CD4-positive, alpha-beta T cell treated with Interferon gamma for 1 hour (primary cell): ENCODE measurements at regions not wholly inside any gene's neighbourhood (a gene's known extent, or its start where the extent isn't known, plus 50 kb on each side); places are given as distances from the start of the nearest gene placed in this dataset.

Experiments used
- DNase-seq: peaks from one replicate; pipeline ENCODE4 v3.0.0-alpha.2; 2020

DNA sequence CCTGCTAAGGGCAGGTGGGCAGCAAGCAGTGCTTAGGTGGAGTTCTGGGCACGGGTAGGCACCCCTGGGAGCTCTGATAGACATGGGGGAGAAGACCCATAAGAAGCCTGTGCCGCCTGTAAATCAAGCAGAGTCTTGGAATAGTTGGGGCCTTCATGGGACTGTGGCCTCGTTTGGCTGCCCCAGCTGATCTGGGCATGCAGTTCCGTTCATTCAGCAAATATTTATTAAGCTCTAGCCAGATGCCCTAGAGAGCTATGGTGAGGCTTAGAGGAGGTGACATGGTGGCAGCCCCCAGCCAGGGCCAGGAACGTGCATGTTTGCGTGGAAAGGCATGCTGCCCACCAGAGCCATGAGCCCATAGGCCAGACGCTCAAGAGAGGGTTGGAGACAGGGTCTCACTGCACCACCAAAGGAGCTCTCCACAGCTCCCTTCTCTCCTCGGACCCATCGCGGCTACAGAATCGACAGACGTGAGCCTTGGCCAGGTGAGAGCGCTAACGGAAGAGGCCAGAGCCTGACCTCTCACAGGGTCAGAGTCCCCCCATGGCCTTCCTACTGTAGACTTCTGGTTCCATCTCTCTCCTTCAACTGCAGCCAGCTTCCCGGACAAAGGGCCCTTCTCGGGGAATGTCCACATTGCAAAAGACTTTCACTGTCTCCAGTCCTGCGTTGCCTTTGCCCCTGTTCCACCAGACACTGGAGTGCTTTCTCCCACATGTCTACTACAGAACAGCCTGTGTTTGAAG, 135.7 kb downstream of the INHBB start:
- no peak for DNase-seq

DNA sequence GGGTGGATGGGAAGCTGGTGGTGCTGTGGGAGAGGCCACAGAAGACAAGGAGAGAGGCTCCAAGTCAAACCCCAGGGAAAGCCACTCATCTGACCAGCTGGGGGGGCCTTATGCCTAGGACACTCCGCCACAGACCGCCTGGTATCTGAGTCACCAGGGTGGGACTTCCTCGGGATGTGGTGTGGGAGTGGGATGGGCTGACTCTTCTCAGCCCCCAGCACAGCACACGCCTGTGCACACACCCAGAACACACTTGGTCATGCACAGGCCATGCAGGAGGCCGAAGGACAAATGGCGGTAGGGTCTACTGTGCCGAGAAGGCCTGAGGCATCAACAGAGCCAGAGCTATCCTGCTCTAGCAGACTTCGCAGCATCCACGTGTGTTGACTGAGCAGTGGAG, 136.4 kb downstream of the INHBB start:
- DNase-seq: no peak

DNA sequence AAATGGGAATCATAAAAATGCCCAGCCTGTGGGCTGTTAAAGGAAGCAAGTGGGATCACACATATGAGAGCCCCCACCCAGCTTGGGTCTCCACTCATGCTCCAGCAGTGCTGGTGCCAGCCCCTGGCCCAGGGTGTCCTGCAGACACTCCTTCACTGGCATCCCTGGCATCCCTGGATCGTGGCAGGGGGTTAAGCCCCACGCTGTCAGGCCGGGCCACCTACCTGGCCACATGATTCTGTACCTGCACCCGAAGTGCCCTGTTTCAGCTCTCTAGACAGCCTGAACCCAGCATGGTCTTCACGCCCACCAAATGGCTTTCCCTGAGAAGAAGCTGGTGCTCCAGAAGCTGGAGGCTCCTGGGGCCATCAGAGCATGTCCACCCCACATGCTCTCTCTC, 137.4 kb downstream of the INHBB start:
- DNase-seq: no peak

DNA sequence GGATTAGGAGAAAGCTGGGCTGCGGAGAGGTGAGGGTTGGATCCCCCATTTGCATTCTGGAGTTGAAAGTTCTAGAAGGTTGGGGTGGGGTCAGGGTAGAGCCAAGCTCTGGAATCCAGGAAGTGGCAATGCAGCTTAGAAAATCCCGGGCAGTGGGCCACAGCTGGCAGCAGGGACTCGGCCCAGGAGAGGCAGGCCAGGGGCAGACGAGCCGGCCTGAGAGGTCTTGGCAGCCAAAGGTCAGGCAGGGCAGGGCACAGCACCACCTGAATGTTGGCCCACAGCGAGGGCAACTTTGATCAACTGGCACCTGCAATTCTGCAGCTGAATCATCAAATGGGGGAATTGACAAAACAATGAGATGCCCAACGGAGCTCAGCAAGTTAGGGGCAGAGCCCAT, 139.2 kb downstream of the INHBB start:
- no peak for DNase-seq

DNA sequence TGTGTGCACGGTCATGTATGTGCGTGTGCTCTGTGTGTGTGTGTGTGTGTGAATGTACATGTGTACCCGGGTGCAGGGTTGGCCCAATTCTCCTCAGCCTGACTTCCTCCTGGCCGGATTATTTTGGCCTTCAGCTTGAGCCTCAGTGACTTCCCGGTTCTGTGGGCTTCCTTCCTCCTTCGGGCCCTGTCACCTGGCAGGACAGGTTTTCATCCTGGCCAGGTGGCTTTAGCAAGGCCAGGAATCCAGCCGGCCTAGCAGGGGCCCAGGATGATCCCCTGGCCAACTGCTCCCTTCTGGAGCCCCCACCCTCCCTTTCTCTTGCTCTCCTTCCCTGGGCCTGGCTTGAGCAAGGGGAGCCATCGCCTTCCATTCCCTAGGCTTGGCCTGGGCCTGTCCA, 140.5 kb downstream of the INHBB start:
- DNase-seq: no peak

DNA sequence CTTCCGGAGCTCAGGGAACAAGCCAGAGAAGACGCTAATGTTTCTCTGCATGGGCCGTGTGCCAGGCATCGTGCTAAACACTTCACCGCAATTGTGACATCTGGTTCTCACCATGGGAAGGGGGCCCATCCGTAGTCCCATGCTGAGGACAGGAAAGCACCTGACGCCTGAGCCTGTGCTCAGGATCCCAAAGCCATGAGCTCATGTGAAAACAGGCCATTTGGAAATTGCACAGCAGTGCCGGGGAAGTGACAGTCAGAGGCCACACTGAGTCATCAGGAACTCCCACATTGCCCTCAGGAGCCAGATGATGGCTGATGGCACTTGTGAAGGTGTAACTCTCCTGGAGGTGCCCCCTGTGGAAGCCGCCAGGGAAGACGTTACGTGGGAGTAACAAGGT, 141.0 kb downstream of the INHBB start:
- DNase-seq: no peak

DNA sequence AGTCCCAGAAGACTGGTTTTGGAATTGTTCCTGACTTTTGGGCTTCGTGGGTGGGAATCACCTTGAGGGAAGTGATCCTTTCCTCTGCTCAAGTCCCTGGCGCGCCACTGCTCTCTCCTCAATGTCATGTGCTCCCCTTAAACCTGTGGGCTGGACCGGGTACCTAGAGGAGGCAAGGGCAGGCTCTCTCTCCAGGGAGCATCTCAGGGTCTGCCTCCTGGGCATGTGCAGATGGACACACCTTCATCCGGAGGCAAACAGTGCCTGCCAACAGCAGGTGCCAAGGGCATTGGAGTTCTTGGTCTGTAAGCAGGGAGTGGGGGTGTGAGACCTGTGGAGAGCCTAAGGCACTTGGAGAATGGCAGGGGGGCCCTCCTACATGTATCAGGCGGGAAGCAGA, 142.6 kb downstream of the INHBB start:
- DNase-seq: no peak

DNA sequence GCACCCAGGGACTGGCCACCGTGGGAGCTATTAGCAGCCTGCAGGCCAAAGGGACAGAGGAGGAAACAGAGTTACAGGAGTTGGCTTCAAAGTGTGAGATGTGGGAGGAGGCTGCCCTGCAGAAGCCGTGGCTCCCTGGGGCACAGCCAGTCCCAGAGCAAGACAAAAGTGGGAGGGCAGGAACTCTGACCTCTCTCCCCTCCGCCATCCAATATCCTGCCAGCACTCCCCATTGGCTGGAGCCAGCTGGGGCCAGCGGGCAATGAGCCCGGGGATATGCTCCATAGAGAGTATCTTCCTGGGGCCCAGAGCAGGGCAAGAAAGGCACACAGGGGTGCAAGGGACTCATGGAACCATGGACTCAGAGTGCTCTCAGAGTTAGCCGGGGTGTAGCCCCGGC, 143.1 kb downstream of the INHBB start:
- DNase-seq: no peak

DNA sequence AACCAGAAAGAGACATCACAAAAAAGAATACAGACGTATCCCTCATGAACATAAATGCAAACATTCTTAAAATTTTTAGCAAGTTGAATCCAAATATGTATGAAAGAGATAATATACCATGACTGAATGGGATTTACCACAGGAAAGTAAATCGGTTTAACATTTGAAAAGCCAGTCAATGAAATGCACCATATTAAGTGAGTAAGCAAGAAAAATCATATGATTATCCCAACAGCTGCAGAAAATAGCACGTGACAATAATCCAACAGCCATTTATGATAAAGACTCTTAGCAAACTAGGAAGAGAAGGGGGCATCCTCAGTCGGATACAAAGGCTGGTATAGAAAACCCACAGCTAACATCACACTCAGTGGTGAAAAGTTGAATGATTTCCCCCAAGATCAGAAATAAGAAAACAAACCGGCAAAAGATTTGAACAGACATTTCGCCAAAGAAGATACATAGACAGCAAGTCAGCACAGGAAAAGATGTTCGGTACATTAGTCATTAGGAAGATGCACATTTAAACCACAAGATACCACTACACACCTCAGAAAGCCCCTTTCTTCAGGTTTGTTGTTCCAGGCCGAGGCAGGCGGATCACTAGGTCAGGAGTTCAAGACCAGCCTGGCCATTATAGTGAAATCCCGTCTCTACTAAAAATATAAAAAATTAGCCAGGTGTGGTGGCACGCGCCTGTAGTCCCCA, 144.3 kb downstream of the INHBB start:
- no peak for DNase-seq

DNA sequence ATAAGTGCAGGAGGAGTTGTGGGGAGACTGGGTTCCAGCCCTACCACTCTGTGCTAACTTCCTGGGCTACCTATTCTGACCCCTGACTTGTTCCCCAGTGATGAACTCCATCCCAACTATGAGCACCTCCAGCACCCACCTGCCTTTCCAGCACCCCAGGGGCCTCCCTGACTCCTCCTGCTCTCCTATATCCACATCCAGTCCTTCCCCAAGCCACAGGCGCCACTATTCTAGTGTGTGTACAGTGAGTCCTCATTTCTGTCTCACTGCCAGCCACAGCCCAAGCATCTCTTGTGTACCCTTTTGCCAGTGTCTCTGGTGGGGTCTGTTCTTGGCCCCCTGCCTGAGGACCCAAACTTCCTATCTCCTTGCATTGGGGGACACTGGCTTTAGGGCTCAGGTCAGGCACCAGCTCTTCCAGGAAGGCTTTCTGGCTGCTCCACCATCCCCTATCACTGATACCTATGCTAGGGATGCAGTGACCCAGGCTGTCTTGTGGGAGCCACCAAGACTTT, 145.2 kb downstream of the INHBB start:
- no peak for DNase-seq

DNA sequence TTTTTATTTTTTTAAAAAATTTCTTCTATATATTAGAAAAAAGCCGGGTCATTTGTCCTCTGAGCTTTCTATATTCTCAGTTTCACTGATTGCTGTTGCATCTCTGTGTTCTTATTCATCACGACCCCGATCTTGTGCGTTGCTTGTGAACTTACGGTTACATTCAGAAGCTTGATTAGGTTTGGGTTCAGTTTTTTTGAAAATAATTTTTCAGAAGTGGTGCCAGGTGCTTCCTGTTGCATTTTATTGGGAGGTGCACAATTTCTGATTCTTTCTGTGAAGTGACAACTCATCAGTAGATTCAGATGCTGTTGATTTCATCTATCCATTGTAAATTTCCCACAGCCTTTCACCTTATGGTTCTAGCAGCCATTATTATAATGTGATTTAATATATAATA, 147.3 kb downstream of the INHBB start:
- DNase-seq: no peak

DNA sequence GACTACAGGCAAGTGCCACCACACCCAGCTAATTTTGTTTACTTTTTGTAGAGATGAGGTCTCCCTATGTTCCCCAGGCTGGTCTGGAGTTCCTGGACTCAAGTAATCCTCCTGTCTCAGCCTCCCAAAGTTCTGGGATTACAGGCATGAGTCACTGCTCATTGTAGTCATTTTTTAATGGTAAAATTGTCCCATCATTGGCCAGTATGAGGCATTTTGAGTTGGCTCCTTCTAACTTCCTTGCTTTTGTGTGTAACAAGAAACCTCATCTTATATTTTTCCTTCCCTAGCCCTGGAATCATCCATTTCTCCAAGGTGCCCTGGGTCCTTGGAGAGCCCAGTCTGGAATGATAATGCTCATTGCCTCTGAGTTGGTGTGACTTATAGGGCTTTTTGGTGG, 148.5 kb downstream of the INHBB start:
- DNase-seq: no peak

DNA sequence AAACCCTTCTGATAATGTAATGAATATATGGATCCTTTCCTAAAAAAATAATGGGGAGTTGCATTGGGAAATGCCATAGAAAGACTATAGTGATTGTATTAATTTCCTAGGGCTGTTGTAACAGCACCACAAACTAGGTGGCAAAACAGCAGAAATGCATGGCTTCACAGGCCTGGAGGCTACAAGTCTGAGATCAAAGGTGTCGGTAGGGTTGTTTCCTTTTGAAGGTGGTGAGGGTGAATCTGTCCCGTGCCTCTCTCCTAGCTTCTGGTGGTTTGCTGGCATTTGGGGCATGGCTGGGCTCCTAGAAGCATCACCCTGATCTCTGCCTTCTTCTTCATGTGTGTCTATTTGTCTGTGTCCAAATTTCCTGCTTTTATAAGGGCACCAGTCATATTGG, 149.7 kb downstream of the INHBB start:
- DNase-seq: no peak

DNA sequence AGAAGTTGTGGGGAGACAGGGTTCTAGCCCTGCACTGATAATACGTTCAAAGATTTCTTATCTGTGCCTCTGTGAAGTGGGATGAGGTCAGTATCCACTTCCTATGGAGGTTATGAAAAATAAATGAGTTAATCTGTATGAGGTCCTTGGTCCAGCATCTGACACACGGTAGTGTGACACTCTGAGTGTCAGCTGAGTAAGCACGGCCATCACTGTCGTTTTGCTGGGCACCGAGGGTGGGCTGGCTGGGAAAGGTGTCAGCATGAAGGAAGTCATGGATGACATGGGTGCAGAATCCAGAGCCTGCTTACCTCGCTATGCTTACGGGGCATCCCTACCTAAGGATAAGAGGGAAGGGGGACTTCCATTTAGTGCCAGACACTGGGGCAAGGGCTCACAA, 150.3 kb downstream of the INHBB start:
- DNase-seq: no peak

DNA sequence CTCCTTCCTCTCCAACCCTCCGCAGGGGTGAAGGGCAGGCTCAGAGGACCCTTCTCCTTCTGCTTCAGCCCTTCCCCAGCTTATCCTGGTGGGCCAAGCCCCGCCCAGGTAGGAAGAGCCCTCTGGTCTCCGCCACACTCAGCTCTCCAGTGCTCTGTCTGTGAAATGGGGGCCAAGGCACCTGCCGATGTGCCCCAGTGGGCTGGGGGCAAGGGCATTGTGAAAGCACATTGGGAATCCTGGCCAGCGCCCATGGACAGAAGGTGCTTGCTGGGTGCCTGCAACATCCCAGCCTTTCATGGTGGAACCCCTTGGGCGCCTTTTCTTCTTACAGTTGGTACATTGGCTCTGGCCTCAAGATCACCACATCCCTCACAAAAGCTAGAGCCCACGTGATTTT, 150.8 kb downstream of the INHBB start:
- no peak for DNase-seq

DNA sequence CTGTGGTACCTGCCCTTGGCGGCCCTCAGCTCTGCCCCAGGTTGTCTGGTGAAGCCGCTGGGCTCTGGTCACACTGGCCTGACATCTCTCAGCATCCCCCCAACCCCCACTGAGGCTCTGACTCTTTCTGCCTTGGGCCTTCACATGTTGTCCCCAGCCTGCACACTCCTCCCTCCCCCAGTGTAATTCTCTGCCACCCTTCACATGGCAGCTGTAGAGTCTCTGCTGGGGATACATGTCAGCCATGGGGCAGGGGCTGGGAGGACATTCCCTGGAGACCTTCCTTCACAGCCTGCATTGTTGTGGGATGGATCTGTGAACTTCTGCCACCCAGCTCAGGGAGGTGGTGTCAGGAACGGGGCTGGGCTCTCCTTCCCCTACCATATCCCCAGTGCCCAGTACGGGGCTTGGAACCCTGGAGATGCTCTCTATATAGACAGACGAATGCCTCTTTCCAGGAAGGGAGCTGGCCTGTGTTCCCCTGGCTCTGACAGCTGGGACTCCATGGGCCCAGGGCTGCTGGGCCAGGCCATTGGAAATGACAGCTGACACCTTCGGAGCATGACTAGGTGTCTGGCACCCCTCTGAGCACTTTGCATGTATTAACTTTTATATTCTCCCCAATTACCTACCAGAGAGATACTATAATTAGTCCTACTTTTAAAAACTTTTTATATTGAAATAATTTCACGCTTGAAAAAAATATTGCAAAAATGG, 151.5 kb downstream of the INHBB start:
- DNase-seq: no peak

DNA sequence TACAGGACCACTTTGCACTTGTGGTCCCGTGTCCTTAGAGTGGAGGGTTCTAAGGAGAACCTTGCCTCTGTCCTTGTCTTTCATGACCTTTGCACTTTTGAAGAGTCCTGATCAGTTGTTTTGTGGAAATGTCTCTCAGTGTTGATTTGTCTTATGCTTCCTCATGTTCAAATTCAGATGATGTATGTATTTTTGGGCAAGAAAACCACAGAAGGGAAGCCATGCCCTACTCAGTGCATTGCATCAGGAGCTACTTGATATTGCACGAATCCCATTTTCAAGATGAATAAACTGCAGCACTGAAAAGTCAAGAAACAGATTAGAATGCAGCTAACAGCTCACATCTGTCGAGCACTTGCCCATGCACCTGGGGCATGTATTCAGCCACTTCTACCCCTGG, 152.2 kb downstream of the INHBB start:
- no peak for DNase-seq

DNA sequence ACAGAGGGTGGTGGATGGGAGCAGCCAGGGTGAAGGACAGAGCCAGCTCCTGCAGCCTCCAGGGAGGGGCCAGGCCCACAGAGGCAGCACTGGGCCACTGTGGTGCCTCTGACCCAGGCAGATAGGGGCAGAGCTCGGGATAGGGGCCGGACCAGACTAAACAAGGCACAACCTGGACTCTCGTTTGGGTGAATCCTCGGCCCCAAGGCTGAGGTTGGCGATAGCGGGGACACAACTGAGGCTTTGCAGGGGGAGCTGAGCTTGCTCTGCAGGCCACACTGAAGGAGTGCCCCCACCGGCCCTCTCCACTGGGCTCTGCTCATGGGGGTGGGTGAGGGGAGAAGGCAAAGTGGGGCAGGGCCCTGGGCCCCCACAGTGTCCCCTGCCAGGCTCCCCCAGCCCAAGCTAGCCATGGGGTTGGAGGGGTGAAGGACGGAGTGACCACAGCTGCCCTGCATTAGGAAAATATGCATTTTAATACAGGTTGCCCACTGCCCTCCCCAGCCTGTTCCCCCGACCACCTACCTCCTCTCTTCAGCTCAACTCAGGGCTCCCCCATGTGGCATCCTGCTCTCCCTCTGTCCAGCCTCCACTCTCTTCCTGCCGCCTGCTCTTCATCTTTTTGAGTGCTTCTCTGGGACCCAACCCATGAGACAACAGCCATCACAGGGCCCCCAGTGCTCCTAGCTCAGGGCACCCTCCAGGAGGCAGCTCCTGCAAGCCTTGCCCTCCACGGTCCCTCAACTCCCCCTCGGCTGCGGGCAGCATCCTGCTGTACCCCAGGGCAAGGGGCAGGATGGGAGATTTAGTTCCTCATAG, 152.8 kb downstream of the INHBB start:
- DNase-seq: no peak

DNA sequence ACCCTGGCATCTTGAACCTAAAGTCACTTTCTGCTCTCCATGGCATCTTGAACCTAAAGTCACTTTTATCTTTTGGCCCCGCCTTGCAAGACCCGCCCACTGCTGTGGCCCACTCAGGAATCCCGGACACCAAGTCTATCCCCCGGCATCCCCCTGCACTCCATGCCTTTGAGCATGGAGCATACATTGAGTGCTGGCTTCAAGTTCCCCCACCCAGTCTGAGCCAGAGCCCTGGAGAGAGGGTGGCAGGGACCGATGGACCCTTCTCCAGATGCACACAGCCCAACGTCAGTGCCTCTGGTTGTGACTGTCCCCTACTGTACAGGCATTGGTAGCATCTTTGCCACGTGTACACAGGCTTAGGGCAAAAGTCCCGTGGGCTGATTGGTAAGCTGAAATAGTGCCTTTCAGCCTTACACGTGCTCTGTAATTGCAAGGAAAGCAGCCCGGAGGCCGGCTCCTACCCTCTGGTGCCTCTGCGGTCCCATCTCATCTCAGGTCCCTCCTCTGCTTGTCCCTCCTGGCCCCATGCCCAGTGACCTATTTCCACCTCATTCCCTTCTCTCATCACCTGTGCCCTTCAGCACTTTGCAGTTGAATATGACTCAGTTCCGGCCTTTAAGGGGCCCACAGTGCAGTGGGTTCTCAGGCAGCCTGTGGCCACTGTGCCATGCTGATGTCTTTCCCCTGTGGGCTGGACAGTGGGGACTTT, 154.0 kb downstream of the INHBB start:
- no peak for DNase-seq

DNA sequence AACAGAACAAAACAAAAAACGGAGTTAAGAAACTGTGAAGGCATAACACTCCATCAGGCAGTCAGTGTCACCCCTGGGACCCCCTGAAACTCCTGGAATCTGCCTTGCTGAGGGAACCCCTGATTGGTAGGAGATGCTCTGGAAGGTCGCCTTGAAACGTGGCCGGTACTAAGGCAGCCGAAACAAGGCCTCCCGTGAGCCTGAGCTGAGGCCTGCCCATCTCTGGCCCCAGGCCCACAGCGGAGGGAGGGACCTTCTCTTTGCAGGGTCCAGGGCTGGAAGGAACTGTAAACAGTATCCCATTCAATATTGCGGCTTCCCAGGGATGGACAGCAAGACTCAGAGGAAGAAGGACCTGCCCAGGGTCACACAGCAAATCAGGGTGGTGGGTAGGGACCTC, 155.7 kb downstream of the INHBB start:
- DNase-seq: no peak

DNA sequence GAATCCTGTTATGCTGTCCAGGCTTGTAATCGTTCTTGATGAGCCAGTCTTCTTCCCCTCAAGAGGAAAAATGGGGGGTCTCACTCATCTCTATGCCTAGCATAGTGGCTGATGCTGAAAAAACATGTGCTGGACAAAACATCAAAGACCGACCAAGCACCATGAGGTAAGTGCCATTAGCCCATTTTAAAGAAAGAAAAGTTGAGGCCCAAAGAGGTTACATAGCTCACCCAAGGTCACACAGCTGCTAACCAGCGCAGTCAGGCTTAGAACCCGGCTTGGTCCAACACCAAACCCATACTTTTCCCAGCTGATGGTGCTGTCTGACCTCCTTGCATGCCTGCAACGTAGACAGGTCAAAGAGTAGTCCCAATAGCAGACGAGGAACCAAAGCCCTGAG, 156.4 kb downstream of the INHBB start:
- no peak for DNase-seq

DNA sequence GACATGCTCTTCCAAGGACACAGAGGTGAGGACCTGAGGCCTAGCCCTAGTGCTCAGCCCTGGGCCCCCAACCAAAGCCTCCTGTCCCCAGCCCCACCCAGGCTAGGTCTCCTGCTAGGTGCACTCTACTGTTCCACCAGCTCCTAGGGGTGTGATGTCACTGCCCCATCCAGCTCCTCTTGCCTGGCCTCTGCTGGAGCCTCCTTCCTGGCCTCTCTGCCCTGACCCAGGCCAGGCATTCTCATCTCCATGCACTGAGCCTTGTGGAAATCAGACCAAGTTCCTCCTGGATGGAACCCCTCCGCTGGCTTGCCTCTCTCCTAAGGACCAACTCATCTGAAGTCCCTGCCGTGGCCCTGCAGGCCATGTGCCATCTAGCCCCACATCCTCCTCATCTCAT, 156.8 kb downstream of the INHBB start:
- DNase-seq: no peak
